OCI-LY7 (cell line): ENCODE measurements at regions not wholly inside any gene's neighbourhood (a gene's known extent, or its start where the extent isn't known, plus 50 kb on each side); places are given as distances from the start of the nearest gene placed in this dataset.

Source experiments
- BruUV-seq: library from RNA; stranded (reverse); fragments of 400-500 nt; replicated peaks from 2 replicates; lab custom pipeline; 2021; lab: Mats Ljungman, UMichigan
- CTCF ChIA-PET: fragments of 300-600 bp; sonication (Branson Sonifier 250); formaldehyde crosslinking; loops from one replicate; lab custom pipeline; 2022; ENCODE audit warnings: antibody characterized with exemption; ENCODE audit not compliant: unreplicated experiment; lab: Charles Lee
- POLR2A ChIA-PET: fragments of 300-600 bp; sonication (Branson Sonifier 250); formaldehyde crosslinking; loops from one replicate; lab custom pipeline; 2022; ENCODE audit warnings: antibody characterized with exemption; lab: Charles Lee
- DNase-seq: peaks from one replicate; pipeline ENCODE4 v3.0.0-alpha.2; 2015; ENCODE audit warnings: low spot score
- H2AFZ ChIP-seq: fragments of 200-600 bp; sonication (generic), shearing (Covaris generic); 2 replicates; pipeline ENCODE4 v1.6.1; 2014; ENCODE audit warnings: mild to moderate bottlenecking, antibody characterized with exemption, low read length, moderate library complexity
- H3K27ac ChIP-seq: fragments of 200-600 bp; sonication (generic); 2 replicates; pipeline ENCODE4 v1.5.1; 2014; ENCODE audit warnings: mixed run types, low read depth, mild to moderate bottlenecking, moderate library complexity, low read length, inconsistent platforms; ENCODE audit not compliant: poor library complexity, severe bottlenecking
- H3K36me3 ChIP-seq: fragments of 200-600 bp; sonication (generic); 2 replicates; pipeline ENCODE4 v1.6.1; 2014; ENCODE audit warnings: mild to moderate bottlenecking, antibody characterized with exemption, low read length, moderate library complexity, mixed read lengths; ENCODE audit not compliant: insufficient read depth
- H3K4me1 ChIP-seq: fragments of 200-600 bp; sonication (generic); 2 replicates; pipeline ENCODE4 v1.5.1; 2014; ENCODE audit warnings: mild to moderate bottlenecking, low read length; ENCODE audit not compliant: insufficient read depth, poor library complexity, severe bottlenecking
- H3K4me2 ChIP-seq: fragments of 200-600 bp; sonication (generic); 2 replicates; pipeline ENCODE4 v1.6.1; 2014; ENCODE audit warnings: mild to moderate bottlenecking, low read length
- H3K4me3 ChIP-seq: fragments of 200-600 bp; sonication (generic); 2 replicates; pipeline ENCODE4 v1.5.1; 2014; ENCODE audit warnings: mild to moderate bottlenecking, low read depth, low read length; ENCODE audit not compliant: poor library complexity, severe bottlenecking
- H3K79me2 ChIP-seq: fragments of 200-600 bp; sonication (generic); 2 replicates; pipeline ENCODE4 v1.6.1; 2016; ENCODE audit warnings: low read depth, mild to moderate bottlenecking, low read length, moderate library complexity, mixed read lengths; ENCODE audit not compliant: insufficient read depth
- H3K9me2 ChIP-seq: fragments of 200-600 bp; sonication (generic); 2 replicates; pipeline ENCODE4 v1.6.1; 2016; ENCODE audit warnings: mild to moderate bottlenecking, low read length, mixed read lengths; ENCODE audit not compliant: insufficient read depth
- H3K9me3 ChIP-seq: fragments of 200-600 bp; sonication (generic); 2 replicates; pipeline ENCODE4 v1.6.1; 2014; ENCODE audit warnings: mild to moderate bottlenecking, mixed run types, low read length, mixed read lengths
- H4K20me1 ChIP-seq: fragments of 200-600 bp; sonication (generic); 2 replicates; pipeline ENCODE4 v1.6.1; 2014; ENCODE audit warnings: mild to moderate bottlenecking, antibody characterized with exemption, low read length, moderate library complexity, mixed read lengths; ENCODE audit not compliant: insufficient read depth
- EZH2phosphoT487 ChIP-seq: fragments of 200-600 bp; sonication (generic); IDR thresholded peaks from 2 replicates; pipeline ENCODE4 v1.6.1; 2018; ENCODE audit warnings: low read depth, borderline replicate concordance, mild to moderate bottlenecking, mixed run types, antibody characterized with exemption, low read length, moderate library complexity, mixed read lengths
- intact Hi-C: fragments of 100-400 bp; cut with micrococcal nuclease; formaldehyde crosslinking; loops from one replicate; pipeline ENCODE4 v1.10.0; 2022; ENCODE audit not compliant: unreplicated experiment
- TF ChIP-seq, protein P1 (sequence below): fragments of 200-600 bp; sonication (generic); conservative IDR thresholded peaks from 2 replicates; pipeline ENCODE4 v1.5.1; 2014; ENCODE audit warnings: mild to moderate bottlenecking, antibody characterized with exemption, low read length, moderate library complexity, mixed read lengths

DNA sequence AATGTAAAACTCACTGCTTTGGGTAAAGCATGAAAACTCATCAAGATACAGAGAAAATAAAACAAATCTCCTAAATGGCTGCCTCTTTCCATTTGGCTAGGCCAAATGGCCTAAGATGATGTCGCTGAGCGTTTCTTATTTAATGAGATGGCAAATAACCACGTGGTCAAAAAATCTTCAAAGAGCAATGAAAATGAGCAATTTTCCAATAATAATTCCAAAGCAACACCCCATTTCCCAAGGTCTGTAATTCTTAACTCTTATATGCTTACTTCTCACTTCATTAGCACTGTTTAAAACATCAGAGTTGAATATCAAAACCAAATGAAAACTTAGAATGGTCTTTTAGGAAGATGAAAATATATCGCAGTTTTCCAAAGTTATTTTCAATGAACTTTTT, 222.3 kb upstream of the MID1 start:
- BruUV-seq: no TSS peak
- no peaks in the 10 kb centered on the region for H3K9me2 ChIP-seq
- DNase-seq: no peak
- H3K4me1 ChIP-seq: no peaks in the 10 kb centered on the region
- CTCF ChIA-PET: no interaction called here
- no peaks in the 10 kb centered on the region for H3K79me2 ChIP-seq
- H3K27ac ChIP-seq: no peak overlapping the region
- intact Hi-C loops: no loop called here
- no peak overlapping the region for H3K4me3 ChIP-seq
- no peaks in the 10 kb centered on the region for H3K9me3 ChIP-seq
- no peaks in the 10 kb centered on the region for H4K20me1 ChIP-seq
- H2AFZ ChIP-seq: no peak overlapping the region
- POLR2A ChIA-PET: no interaction called here
- TF ChIP-seq EZH2phosphoT487: no peak
- TF ChIP-seq, protein P1, sequence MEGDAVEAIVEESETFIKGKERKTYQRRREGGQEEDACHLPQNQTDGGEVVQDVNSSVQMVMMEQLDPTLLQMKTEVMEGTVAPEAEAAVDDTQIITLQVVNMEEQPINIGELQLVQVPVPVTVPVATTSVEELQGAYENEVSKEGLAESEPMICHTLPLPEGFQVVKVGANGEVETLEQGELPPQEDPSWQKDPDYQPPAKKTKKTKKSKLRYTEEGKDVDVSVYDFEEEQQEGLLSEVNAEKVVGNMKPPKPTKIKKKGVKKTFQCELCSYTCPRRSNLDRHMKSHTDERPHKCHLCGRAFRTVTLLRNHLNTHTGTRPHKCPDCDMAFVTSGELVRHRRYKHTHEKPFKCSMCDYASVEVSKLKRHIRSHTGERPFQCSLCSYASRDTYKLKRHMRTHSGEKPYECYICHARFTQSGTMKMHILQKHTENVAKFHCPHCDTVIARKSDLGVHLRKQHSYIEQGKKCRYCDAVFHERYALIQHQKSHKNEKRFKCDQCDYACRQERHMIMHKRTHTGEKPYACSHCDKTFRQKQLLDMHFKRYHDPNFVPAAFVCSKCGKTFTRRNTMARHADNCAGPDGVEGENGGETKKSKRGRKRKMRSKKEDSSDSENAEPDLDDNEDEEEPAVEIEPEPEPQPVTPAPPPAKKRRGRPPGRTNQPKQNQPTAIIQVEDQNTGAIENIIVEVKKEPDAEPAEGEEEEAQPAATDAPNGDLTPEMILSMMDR: no peak
- no peaks in the 10 kb centered on the region for H3K36me3 ChIP-seq
- H3K4me2 ChIP-seq: no peak overlapping the region

DNA sequence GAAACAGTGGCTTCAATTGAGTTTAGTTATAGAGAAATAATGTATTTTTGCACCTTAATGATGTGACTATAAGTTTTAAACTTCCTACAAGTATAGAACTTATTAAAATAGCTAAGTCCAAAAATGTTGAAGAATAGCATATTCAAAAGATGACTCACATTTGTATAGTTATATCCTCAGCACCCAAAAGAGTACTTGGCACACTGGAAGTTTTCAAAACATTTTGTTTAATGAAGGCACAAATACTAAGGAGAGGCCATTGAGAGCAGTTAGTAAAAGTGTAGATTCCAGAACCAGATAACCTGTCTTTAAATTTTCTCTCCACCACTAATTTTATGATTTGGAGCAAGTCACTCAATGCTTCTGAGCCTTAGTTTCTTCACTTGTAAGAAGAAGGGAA, 226.9 kb upstream of the MID1 start:
- BruUV-seq: no TSS peak
- no peak for TF ChIP-seq EZH2phosphoT487
- TF ChIP-seq, protein P1: no peak
- DNase-seq: no peak
- H3K4me2 ChIP-seq: no peak overlapping the region
- H3K4me1 ChIP-seq: no peaks in the 10 kb centered on the region
- H3K9me2 ChIP-seq: no peaks in the 10 kb centered on the region
- H3K36me3 ChIP-seq: no peaks in the 10 kb centered on the region
- H3K27ac ChIP-seq: no peak overlapping the region
- H3K9me3 ChIP-seq: no peaks in the 10 kb centered on the region
- H4K20me1 ChIP-seq: no peaks in the 10 kb centered on the region
- no peaks in the 10 kb centered on the region for H3K79me2 ChIP-seq
- ChIA-PET POLR2A (no interaction called here), CTCF (no interaction called here)
- H3K4me3 ChIP-seq: no peak overlapping the region
- no peak overlapping the region for H2AFZ ChIP-seq
- intact Hi-C loops: no loop called here

DNA sequence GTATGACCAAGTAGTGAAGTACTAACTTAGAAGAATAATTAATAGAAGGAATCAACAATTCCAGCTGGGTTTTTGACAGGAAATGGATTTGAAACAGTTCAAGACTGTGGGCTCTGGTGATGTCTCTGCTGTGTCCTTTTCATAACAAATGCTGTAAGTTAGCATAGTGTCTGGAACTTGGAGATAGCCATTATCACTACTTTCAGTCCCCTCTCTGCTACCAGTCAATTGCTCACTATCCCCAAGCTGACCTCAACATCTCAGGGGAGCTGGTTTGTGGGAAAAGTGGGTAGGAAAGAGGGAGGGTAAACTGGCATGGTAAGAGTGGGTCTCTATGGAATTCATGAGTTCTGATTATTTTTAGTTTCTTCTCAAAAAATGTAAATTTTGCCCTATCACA, 231.4 kb upstream of the MID1 start:
- intact Hi-C loops: no loop called here
- no TSS peak for BruUV-seq
- Histone ChIP-seq H3K27ac (no peak overlapping the region), H3K4me1 (no peaks in the 10 kb centered on the region), H3K9me3 (no peaks in the 10 kb centered on the region), H3K36me3 (no peaks in the 10 kb centered on the region), H3K9me2 (no peaks in the 10 kb centered on the region), H4K20me1 (no peaks in the 10 kb centered on the region), H3K4me3 (no peak overlapping the region), H3K79me2 (no peaks in the 10 kb centered on the region), H2AFZ (no peak overlapping the region), H3K4me2 (no peak overlapping the region)
- ChIA-PET POLR2A (no interaction called here), CTCF (no interaction called here)
- no peak for DNase-seq
- TF ChIP-seq, protein P1: no peak
- TF ChIP-seq EZH2phosphoT487: no peak
